ENCODE measurements at regions not wholly inside any gene's neighbourhood (a gene's known extent, or its start where the extent isn't known, plus 50 kb on each side); places are given as distances from the start of the nearest gene placed in this dataset.

GRCh38 chr15:62932436-62932835 lies 110.1 kb upstream of the TPM1 start:
- DNase-seq: no peak

- no peak for DNase-seq
Observed at GRCh38 chr15:62933386-62933785, 109.2 kb upstream of the TPM1 start.

GRCh38 chr15:62934236-62934971 lies 108.1 kb upstream of the TPM1 start:
- DNase-seq: no peak

- DNase-seq: no peak
Observed at GRCh38 chr15:62935300-62936081, 107.1 kb upstream of the TPM1 start.

- DNase-seq: no peak
Observed at GRCh38 chr15:62938825-62939224, 103.7 kb upstream of the TPM1 start.

GRCh38 chr15:62940093-62940754 lies 102.3 kb upstream of the TPM1 start:
- no peak for DNase-seq

- no peak for DNase-seq
Observed at GRCh38 chr15:62940755-62941361, 101.7 kb upstream of the TPM1 start.

- DNase-seq: no peak
Observed at GRCh38 chr15:62941699-62942098, 100.8 kb upstream of the TPM1 start.

- no peak for DNase-seq
Observed at GRCh38 chr15:62942428-62942827, 100.1 kb upstream of the TPM1 start.

- no peak for DNase-seq
Observed at GRCh38 chr15:62945063-62945462, 97.5 kb upstream of the TPM1 start.

- DNase-seq: no peak
Observed at GRCh38 chr15:62945760-62946159, 96.8 kb upstream of the TPM1 start.

- DNase-seq: no peak
Observed at GRCh38 chr15:62946940-62947339, 95.6 kb upstream of the TPM1 start.

GRCh38 chr15:62950462-62950931 lies 92.0 kb upstream of the TPM1 start:
- DNase-seq: no peak

- no peak for DNase-seq
Observed at GRCh38 chr15:62951481-62951880, 91.1 kb upstream of the TPM1 start.

GRCh38 chr15:62953021-62953420 lies 89.5 kb upstream of the TPM1 start:
- DNase-seq: no peak

- DNase-seq: no peak
Observed at GRCh38 chr15:62953496-62954045, 89.0 kb upstream of the TPM1 start.

GRCh38 chr15:62957130-62957529 lies 85.4 kb upstream of the TPM1 start:
- DNase-seq: no peak

GRCh38 chr15:62958528-62959363 lies 83.8 kb upstream of the TPM1 start:
- DNase-seq: no peak

GRCh38 chr15:62961134-62961533 lies 81.4 kb upstream of the TPM1 start:
- no peak for DNase-seq

GRCh38 chr15:62962101-62962995 lies 80.2 kb upstream of the TPM1 start:
- no peak for DNase-seq

- no peak for DNase-seq
Observed at GRCh38 chr15:62964251-62964650, 78.3 kb upstream of the TPM1 start.
